CD4-positive, alpha-beta T cell treated with Interleukin-6 for 4 hours (primary cell): ENCODE measurements at regions not wholly inside any gene's neighbourhood (a gene's known extent, or its start where the extent isn't known, plus 50 kb on each side); places are given as distances from the start of the nearest gene placed in this dataset.
"Not testable (repeated sequence)": the region's sequence is repeated elsewhere in the genome, so short reads cannot be mapped to it uniquely, and the experiment has no call there.

ENCODE experiments used
- DNase-seq: peaks from one replicate; pipeline ENCODE4 v3.0.0-alpha.2; 2020; ENCODE audit warnings: mixed read lengths

DNA sequence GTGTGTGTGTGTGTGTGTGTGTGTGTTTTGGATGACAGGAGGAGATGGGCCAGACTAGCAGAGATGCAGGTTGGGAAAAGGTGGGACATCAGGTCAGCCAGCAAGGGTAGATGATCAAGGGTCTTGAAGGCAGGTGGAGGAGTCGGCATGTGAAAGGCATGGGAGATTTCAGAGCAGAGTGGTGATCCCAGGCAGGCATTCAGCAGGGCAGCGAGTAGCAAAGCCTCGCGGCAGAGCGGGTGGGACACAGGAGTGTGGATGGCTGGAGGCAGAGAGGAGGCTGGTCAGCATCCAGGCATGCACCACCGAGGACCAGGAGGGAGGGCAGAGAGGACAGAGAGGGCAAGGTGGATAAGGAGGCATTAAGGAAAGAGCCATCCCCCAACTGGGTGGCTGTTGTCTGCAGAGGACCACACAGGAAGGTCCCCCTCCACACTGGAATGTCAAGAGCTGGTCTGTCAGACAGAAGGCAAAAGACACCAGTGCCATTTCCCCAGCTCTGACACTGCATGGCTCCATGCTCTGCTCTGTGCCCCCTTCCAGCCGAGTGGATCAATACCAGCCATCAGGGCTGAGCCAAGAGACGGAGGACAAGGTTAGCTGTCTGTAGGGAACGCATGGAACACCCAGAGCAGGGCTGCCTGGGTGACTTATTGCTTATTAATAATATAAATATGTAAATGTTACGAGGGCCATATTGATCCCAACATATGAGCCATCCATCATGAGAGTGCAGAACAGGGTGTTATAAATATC lies 74.8 kb upstream of the RPL38 start:
- no peak for DNase-seq

DNA sequence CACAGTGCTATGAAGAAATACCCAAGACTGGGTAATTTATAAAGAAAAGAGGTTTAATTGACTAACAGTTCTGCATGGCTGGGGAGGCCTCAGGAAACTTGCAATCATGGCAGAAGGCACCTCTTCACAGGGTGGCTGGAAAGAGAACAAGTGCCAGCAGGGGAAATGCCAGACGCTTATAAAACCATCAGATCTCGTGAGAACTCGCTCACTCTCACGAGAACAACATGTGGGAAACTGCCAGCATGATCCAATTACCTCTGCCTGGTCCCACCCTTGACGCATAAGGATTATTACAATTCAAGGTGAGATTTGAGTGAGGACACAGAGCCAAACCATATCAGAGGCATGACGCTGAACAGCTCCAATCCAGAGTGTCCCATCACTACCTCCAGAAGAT lies 73.7 kb upstream of the RPL38 start:
- not testable (repeated sequence) for DNase-seq

DNA sequence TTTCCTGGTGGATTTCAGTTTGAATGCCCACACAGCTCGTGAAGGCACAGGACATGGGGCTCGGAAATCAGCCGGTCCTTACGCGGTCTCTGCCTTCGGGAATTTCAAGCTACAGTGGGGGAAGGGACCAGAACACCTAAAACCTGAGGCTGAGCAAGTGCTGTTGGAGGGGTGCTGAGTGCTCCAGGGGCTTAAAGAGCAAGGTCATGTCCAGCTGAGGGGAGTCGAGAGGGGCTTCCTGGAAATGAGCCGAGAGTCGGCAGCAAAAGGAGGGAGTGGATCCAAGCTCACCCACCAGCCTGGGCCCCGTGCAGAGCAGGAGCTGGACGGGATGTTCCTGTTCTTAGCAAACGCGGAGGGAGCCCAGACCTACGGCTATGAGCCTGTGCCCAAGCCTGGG lies 73.2 kb upstream of the RPL38 start:
- DNase-seq: no peak

DNA sequence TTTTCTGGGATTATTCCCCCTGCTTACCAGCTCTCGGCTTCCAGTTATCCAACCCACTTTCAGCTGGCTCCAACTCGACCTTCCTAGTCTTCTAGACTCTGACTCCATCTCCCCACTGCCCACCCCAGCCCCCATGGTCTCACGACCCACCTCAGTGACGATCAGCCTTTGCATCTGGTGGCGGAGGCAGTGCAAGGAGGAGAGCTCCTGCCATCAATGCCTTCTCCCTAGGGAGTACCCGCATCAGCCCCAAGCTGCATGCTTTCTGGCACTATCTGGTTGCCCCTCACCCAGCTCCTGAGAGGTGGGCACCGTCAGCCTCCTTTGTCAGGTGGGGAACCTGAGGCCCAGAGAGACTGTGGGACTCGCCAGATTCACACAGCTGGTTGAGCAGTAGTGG lies 72.6 kb upstream of the RPL38 start:
- DNase-seq: no peak

DNA sequence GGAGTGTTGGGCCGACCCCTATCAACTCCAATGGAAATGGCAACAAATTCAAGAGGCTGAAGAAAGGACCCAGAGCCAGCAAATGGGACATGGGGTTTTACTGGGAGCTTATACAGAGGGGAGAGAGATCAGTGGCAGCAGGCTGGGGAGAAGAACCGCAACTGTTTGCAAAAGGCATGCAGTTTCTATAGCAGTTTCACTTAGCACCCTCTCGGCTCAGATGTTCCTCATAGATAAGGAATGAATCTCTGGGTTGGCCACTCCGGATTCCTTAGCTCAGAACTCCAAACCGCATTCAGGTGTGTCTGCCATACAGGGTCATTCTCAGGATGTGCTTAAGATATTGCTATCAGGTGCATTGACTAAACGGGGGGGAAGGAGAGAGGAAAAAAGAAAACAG lies 71.1 kb upstream of the RPL38 start:
- no peak for DNase-seq

DNA sequence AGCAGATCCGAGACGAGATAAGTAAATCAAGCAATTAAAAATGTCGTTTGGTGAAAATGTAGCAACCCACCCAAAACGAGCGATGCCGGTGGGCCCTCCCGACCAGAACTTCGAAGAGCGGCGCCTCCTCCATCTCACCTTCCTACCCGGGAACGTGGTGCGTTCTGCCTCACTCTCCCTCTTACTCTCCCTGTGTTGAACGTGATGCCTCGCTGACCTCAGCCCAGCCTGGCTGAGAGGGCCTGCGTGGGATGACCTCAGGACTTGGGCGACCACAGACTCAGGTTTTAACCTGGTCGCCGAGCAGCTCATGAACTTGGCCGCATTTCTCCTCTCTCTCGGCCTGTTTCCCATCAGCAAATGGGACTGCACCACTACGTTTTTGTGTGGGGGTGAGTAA lies 69.7 kb upstream of the RPL38 start:
- DNase-seq: no peak

DNA sequence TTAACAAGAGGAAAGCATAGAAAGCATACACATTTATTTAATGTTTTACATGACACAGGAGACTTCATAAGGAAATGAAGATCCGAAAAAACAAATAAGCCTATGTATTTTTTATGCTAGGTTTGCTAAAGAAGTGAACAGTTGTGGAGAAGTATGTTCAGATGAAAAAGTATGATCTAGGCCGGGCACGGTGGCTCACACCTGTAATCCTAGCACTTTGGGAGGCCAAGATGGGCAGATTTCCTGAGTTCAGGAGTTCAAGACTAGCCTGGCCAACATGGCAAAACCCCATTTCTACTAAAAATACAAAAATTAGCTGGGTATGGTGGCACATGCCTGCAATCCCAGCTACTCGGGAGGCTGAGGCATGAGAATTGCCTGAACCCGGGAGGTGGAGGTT lies 69.2 kb upstream of the RPL38 start:
- DNase-seq: not testable (repeated sequence)

DNA sequence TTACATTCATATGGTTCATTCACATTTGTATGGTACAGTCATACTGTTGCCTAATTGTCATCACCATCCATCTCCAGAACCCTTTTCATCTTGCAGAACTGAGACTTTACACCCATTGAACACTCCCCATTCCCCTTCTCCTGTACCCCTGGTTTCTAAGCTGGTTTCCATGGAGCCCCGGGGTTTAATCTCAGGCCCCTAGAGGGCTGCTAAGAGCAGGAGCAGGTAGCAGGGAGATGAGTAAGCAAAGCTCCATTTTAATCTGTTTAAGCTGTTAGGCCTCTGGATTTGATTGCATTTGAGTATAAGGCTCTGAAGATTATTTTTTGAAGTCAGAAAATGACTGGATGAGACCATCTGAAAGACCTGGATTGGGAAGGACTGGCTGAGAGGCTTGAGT lies 68.5 kb upstream of the RPL38 start:
- DNase-seq: no peak

DNA sequence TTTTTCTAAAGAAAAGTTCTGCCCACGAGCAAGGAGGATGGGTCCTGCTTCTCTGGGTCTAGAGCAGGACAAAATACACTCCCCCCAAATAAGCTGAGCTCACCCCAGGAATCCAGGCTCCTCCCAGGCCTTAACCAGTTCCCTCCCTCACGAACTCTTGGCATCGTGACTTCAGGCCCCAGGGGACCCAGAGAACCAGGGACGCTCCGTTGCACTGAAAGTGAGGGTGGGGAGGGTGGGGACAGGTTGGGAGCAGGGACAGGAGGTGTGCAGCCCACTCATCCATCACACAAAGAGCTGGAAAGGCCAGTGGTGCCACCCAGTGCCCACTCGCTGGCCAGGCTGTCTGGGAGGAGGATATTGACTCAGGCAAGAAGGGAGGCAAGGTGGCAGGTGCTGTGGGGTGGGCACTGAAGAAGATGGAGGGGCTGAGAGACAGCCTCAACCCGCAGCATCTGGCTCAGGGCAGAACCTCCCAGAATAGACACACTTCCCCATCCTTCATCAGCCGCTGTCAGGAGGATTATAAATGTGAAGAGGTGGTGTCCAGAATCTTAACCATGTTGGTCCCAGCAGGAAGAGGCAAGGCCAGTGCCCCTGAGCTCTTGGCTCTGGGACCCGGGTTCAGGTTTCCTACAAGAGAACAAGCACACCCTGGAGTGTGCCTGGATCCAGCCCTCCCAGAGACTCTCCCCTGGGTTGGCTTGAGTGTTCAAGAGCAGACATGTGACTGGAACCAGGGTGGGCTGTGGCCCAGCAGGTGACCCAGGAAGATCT lies 67.9 kb upstream of the RPL38 start:
- no peak for DNase-seq

DNA sequence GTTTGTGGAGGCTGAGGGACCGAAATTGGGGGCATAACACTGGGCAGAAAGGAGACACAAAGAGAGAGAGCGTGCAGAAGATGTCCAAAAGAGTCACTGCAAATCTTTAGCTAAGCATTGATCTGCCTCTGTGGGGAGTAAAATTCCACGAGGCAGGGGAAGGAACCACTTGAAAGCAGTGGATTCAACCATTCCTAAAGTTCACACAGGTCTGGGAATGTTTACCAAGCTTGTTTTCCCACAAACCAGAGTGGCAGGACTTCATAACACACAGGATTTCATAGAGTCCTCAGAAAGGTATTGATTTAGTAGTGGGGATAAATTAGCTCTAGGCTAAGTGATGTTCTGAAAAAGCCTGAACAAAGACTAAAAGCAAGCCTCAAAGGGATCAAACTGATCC lies 66.1 kb upstream of the RPL38 start:
- DNase-seq: no peak

DNA sequence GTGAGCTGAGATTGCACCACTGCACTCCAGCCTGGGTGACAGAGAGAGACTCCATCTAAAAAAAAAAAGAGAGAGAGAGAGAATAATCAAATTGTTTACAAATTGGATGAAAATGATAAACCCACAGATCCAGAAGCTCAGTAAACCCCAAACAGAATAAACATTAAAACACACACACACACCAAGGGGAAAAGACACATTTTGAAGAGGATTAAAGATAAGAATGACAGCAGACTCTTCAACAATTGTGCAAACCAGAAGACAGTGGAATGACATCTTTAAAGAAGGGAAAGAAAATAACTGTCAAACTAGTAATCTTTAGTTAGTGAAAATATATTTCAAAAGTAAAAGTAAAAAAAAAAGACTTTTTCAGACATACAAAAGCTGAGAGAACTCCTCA lies 64.4 kb upstream of the RPL38 start:
- DNase-seq: no peak

DNA sequence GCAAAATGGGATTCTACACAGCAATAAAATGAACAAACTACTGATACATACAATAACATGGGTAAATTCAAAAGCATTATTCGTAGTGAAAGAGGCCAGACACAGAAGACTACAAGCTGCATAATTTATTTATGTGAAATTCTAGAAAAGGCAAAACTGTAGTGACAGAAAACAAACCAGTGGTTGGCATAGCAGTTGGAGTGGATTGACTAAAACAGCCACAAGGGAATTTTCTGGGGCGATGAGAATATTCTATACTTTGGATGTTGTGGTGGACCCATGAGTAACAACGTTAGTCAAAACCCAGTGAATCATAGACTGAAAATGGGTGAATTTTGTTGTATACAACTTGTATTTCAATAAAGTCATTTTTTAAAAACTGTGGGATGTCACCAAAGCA lies 63.2 kb upstream of the RPL38 start:
- DNase-seq: no peak

DNA sequence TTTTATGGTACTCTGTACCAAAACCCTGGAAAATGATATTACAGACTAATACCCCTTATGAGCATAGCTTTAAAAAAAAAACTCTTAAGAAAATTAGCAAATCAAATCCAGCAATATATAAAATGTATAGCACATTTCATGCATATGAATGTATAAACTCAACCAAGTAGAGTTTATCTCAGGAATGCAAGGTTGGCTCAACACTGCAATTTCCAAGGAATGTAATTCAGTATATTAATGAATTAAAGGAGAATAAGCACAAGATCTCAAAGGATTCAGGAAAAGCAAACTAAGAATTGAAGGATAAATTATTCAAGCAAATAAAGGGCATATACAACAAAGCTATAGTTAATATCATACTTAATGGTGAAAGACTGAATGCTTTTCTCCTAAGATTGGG lies 61.9 kb upstream of the RPL38 start:
- no peak for DNase-seq

DNA sequence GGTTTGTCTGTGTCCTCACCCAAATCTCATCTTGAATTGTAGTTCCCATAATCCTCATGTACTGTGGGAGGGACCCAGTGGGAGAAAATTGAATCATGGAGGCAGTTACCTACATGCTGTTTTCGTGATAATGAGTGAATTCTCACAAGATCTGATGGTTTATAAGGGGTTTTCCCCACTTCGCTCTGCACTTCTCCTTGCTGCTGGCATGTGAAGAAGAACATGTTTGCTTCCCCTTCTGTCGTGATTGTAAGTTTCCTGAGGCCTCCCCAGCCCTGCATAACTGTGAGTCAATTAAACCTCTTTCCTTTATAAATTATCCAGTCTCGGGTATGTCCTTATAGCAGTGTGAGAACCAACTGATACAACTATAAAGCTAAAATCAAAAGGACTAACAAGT lies 60.2 kb upstream of the RPL38 start:
- DNase-seq: not testable (repeated sequence)

DNA sequence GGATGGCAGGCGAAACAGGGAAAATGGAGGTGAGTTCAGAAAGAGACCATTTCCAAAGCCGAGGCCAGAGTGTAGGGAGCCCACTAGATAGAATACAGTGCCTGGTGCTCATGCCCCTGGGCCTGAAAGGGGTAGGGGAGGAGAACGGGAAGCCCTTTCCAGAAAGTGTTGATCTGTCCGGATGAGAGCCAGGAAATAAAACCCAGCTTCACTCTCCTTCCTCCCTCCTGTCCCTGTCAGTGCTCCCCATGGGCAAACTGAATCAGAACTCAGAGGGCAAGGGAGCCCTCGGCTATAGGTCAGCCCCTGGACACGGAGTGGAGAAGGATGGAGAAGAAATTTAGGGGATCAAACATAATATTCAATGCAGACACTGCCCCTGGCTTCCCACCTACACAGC lies 57.7 kb upstream of the RPL38 start:
- DNase-seq: no peak

DNA sequence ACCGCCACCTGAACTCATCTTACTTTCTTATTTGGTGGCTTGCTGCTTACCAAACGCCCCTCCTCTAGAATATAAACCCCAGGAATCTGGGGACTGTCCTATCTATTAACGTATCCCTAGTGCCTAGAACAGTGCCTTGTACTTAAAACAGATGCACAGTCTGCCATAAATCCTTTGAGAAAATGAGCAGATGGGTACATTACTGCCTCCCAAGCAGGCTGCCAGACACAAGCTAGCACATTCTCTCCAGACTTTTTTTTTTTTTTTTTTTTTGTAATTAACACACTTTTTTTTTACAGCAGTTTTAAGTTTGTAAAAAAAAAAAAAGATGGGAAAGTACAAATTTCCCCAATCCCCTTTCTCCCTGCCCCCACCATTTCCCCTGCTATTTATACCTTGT lies 57.3 kb upstream of the RPL38 start:
- no peak for DNase-seq

DNA sequence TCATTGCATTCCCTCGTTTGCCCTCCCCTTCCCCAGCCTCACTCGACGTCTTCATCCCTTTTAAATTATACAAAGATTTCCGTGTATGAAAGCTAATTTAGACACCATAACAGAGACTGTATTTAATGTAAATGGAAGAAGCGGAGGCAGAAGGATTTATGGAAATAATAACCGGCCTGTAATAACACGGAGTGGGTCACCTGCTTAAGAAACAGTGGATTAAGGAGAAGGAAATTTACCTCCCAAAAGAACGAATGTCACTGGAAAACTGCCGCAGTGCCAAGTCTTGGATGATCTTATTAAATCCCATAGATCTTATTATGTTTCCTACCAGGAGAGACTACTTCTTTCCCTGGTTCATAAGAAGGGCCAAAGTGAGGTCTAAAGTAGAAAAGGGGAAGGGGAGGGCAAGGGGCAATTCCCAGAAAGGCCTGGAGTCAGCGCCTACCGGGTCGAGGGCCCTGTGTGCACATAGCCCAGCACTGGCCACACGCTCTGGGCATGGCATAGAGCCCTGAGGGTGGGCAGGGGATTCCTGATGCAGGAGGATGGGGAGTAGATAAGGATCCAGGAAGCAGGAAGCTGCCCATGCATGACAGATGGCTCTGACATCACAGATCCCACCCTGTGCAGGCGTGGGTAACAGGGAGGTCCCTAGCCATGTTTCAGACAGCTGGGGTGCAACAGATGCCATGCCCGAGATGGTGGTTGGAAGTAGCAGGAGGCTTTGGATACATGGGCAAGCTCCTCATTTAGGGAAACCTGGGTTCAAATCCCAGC lies 56.2 kb upstream of the RPL38 start:
- DNase-seq: no peak

DNA sequence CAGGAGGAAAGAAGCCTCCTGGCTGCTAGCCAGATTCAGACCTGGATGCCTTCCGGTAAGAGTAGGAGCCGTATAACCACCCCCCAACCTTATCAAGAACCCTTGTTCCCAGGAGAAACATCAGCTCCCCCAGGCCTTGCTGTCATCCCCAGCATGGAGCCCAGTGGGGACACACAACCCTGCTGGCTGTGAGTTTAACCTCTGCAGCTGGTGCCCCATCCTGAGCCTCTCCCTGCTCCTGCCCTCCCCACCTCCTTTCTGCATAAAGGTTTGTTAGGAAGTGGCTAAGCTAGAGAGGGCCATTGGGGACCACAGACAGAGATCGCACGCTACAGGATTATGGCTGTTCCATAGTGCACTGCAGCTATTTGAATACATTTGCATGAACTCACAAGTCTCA lies 55.5 kb upstream of the RPL38 start:
- DNase-seq: no peak

DNA sequence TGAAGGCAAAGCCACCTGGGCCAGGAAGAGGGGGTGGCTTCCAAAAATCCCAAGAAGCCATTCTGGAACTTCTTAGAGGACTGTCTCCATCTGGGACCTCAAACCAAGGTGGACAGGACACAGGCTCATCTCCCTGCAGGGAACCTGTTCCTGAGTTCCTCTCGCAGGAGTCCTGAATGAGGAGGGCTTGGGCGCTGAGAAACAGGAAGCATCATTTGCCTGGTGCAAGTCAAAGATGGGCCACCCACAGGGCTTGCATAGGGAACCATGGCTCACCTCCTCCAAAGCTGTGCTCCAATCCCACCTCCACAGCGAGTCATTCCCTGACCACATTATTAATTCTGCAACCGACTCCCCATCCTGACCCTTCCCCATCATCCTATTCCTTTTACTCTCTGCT lies 55.0 kb upstream of the RPL38 start:
- no peak for DNase-seq

DNA sequence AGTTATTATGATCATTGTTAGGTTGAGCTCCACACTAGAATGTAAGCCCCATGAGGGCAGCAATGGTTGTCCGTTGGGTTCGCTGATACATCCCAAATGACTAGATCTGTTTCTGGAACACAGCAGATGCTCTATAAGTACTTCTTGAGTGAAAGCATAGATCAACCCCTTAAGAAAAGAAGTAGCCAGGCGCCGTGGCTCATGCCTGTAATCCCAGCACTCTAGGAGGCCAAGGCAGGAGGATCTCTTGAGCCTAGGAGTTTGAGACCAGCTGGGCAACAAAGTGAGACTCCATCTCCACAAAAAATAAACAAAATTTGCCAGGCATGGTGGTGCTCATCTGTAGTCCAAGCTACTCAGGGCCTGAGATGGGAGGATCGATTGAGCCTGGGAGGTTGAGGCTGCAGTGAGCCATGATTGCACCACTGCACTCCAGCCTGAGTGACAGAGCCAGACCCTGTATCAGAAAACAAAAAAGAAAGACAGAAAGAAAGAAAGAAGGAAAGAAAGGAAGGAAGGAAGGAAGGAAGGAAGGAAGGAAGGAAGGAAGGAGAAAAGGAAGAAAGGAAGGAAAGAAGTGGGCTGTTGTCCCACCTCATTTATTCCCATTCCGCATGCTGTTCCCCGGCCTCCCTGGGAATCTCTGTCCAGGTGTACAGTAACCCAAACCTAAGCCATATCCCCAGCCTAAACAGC lies 54.4 kb upstream of the RPL38 start:
- DNase-seq: no peak

DNA sequence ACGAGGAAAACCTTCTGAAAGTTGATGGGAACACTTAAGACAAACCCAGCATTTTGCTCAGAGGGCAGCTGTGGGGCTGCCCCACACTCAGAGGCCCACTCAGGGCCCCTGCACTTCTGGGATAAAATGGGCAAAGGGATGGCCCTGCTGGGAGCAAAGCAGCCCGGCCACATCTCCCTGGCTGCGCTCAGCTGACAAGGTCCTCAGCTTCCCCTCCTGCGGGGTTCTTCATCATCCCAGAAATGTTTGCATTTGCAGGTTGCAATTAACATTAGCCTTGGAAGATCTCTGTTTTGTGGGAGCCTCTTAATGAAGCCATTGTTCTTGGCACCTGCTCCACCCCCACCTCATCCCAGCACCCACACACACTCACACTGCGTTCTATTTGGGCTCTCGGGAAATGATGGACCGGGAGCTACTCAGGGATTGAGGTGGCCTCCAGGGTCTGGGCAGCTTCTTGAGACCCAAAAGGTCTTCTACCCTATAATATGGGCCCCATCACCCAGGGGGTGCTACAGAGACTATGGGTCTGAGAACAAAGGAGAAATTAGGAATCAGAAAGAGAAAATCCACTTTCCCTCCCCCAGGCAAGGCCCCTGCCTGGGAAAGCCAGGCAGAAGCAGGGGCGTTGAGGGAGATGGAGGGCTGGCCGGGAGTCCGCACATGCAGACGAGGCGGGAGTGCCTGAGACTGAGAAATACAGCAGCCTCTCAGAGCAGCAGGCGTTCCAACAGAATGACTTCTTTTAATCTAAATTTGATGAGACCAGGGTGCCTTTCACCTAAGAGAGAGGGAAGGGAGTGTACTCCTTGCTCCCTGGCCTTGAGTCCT lies 53.7 kb upstream of the RPL38 start:
- DNase-seq: no peak

DNA sequence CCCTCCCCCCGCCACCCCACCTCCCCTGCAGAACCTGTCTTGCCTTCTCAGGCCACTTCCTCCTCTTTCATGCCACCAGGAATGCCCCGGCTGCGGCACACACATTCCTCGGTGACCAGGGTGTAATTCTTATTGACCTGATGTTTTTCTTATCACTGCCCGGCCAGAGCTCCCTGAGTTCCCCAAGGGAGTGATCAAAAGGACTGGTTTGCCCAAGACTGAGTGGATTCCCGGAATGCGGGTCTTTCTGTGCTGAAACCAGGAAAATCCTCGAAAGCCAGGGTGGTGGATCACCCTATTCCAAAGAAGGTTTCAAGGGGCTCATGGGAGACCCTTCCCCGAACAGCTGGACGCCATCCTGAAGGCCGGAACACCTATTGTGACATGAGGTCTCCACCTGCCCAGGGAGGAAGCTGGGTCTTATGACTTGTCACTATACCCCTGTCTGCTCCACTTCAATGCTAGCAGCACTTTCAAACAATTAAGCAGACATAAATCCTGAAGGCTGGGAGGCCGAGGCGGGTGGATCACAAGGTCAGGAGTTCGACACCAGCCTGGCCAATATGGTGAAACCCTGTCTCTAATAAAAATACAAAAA lies 53.0 kb upstream of the RPL38 start:
- DNase-seq: no peak
